IPS-20b (cell line): ENCODE measurements at regions not wholly inside any gene's neighbourhood (a gene's known extent, or its start where the extent isn't known, plus 50 kb on each side); places are given as distances from the start of the nearest gene placed in this dataset.

Experiments used
- H3K27ac ChIP-seq: one replicate; pipeline ENCODE4 v1.5.1; 2013; ENCODE audit warnings: low read length
- H3K27me3 ChIP-seq: 2 replicates; pipeline ENCODE4 v1.6.1; 2013; ENCODE audit warnings: mild to moderate bottlenecking, low read length, inconsistent platforms; ENCODE audit not compliant: insufficient read depth
- H3K36me3 ChIP-seq: 2 replicates; pipeline ENCODE4 v1.6.1; 2013; ENCODE audit warnings: low read depth, mild to moderate bottlenecking, inconsistent platforms, low read length, moderate library complexity; ENCODE audit not compliant: insufficient read depth
- H3K4me1 ChIP-seq: 2 replicates; pipeline ENCODE4 v1.6.1; 2013; ENCODE audit warnings: mild to moderate bottlenecking, control low read depth, inconsistent platforms, low read length, moderate library complexity; ENCODE audit not compliant: insufficient read depth
- H3K4me3 ChIP-seq: 2 replicates; pipeline ENCODE4 v1.5.1; 2013; ENCODE audit warnings: mild to moderate bottlenecking, low read length, inconsistent platforms
- H3K9ac ChIP-seq: 2 replicates; pipeline ENCODE4 v1.6.1; 2013; ENCODE audit warnings: low read depth, mild to moderate bottlenecking, inconsistent platforms, low read length, moderate library complexity
- H3K9me3 ChIP-seq: 2 replicates; pipeline ENCODE4 v1.6.1; 2013; ENCODE audit warnings: mild to moderate bottlenecking, low read depth, low read length, inconsistent platforms; ENCODE audit not compliant: insufficient read depth

- H3K4me1 ChIP-seq, result peaks cover 13% of the 10 kb centered on the region
- H3K4me3 ChIP-seq, result no peak overlapping the region
- no peak overlapping the region for H3K27ac ChIP-seq
- H3K9ac ChIP-seq, result no peak overlapping the region
- no peaks in the 10 kb centered on the region for H3K9me3 ChIP-seq
- no peaks in the 10 kb centered on the region for H3K36me3 ChIP-seq
- no peaks in the 10 kb centered on the region for H3K27me3 ChIP-seq
Observed at GRCh38 chr1:106435269-106435668, 621.2 kb upstream of the PRMT6 start.

- Histone ChIP-seq H3K27me3 (no peaks in the 10 kb centered on the region), H3K36me3 (no peaks in the 10 kb centered on the region), H3K4me1 (peaks cover 13% of the 10 kb centered on the region)
Observed at GRCh38 chr1:106439475-106439874, 617.0 kb upstream of the PRMT6 start.

GRCh38 chr1:106447466-106447865 is 609.0 kb upstream of the PRMT6 start:
- Histone ChIP-seq H3K27me3 (no peaks in the 10 kb centered on the region), H3K27ac (no peak overlapping the region), H3K36me3 (no peaks in the 10 kb centered on the region), H3K9me3 (no peaks in the 10 kb centered on the region), H3K4me3 (no peak overlapping the region), H3K9ac (no peak overlapping the region), H3K4me1 (no peaks in the 10 kb centered on the region)

More at GRCh38 chr1:106439475-106439874, 617.0 kb upstream of the PRMT6 start:
- H3K4me3 ChIP-seq, result no peak overlapping the region
- H3K9ac ChIP-seq, result no peak overlapping the region
- H3K27ac ChIP-seq, result no peak overlapping the region
- no peaks in the 10 kb centered on the region for H3K9me3 ChIP-seq

- no peak overlapping the region for H3K27ac ChIP-seq
- no peak overlapping the region for H3K4me3 ChIP-seq
- H3K4me1 ChIP-seq, result no peaks in the 10 kb centered on the region
- H3K9ac ChIP-seq, result no peak overlapping the region
- no peaks in the 10 kb centered on the region for H3K27me3 ChIP-seq
- no peaks in the 10 kb centered on the region for H3K36me3 ChIP-seq
- no peaks in the 10 kb centered on the region for H3K9me3 ChIP-seq
Observed at GRCh38 chr1:106456832-106457231, 599.6 kb upstream of the PRMT6 start.

- Histone ChIP-seq H3K27ac (no peak overlapping the region), H3K27me3 (no peaks in the 10 kb centered on the region), H3K36me3 (no peaks in the 10 kb centered on the region), H3K4me1 (no peaks in the 10 kb centered on the region), H3K9ac (no peak overlapping the region), H3K9me3 (no peaks in the 10 kb centered on the region), H3K4me3 (no peak overlapping the region)
Observed at GRCh38 chr1:106457368-106457767, 599.1 kb upstream of the PRMT6 start.

GRCh38 chr1:106458866-106459265 is 597.6 kb upstream of the PRMT6 start:
- H3K9ac ChIP-seq, result no peak overlapping the region
- H3K4me1 ChIP-seq, result no peaks in the 10 kb centered on the region
- no peak overlapping the region for H3K4me3 ChIP-seq
- no peaks in the 10 kb centered on the region for H3K36me3 ChIP-seq
- no peak overlapping the region for H3K27ac ChIP-seq
- no peaks in the 10 kb centered on the region for H3K9me3 ChIP-seq
- no peaks in the 10 kb centered on the region for H3K27me3 ChIP-seq

GRCh38 chr1:106459418-106459817 is 597.1 kb upstream of the PRMT6 start:
- Histone ChIP-seq H3K4me1 (no peaks in the 10 kb centered on the region), H3K4me3 (no peak overlapping the region), H3K27ac (no peak overlapping the region), H3K36me3 (no peaks in the 10 kb centered on the region), H3K27me3 (no peaks in the 10 kb centered on the region), H3K9me3 (no peaks in the 10 kb centered on the region), H3K9ac (no peak overlapping the region)

GRCh38 chr1:106465666-106466065 is 590.8 kb upstream of the PRMT6 start:
- no peaks in the 10 kb centered on the region for H3K36me3 ChIP-seq

GRCh38 chr1:106480629-106481028 is 575.8 kb upstream of the PRMT6 start:
- no peaks in the 10 kb centered on the region for H3K36me3 ChIP-seq
- H3K4me1 ChIP-seq, result no peaks in the 10 kb centered on the region
- peaks cover 16% of the 10 kb centered on the region for H3K9me3 ChIP-seq
- no peak overlapping the region for H3K27ac ChIP-seq
- H3K4me3 ChIP-seq, result no peak overlapping the region
- H3K27me3 ChIP-seq, result no peaks in the 10 kb centered on the region
- no peak overlapping the region for H3K9ac ChIP-seq

More at GRCh38 chr1:106465666-106466065, 590.8 kb upstream of the PRMT6 start:
- Histone ChIP-seq H3K4me1 (no peaks in the 10 kb centered on the region), H3K9me3 (peaks cover 6% of the 10 kb centered on the region; the same call in 1 of the 2 replicates), H3K9ac (no peak overlapping the region), H3K4me3 (no peak overlapping the region), H3K27ac (no peak overlapping the region), H3K27me3 (no peaks in the 10 kb centered on the region)

GRCh38 chr1:106492880-106493279 is 563.6 kb upstream of the PRMT6 start:
- Histone ChIP-seq H3K27ac (no peak overlapping the region), H3K9ac (no peak overlapping the region), H3K4me1 (no peaks in the 10 kb centered on the region), H3K36me3 (no peaks in the 10 kb centered on the region; the same call in 1 of the 2 replicates), H3K9me3 (peaks cover 4% of the 10 kb centered on the region; the same call in 1 of the 2 replicates), H3K27me3 (no peaks in the 10 kb centered on the region), H3K4me3 (no peak overlapping the region)

- Histone ChIP-seq H3K4me3 (no peak overlapping the region), H3K27me3 (no peaks in the 10 kb centered on the region), H3K36me3 (no peaks in the 10 kb centered on the region; the same call in 1 of the 2 replicates), H3K4me1 (no peaks in the 10 kb centered on the region), H3K27ac (no peak overlapping the region), H3K9me3 (peaks cover under 1% of the 10 kb centered on the region; the same call in 1 of the 2 replicates), H3K9ac (no peak overlapping the region)
Observed at GRCh38 chr1:106494646-106495045, 561.8 kb upstream of the PRMT6 start.

- Histone ChIP-seq H3K9ac (no peak overlapping the region), H3K27me3 (no peaks in the 10 kb centered on the region), H3K4me3 (no peak overlapping the region), H3K27ac (no peak overlapping the region), H3K36me3 (no peaks in the 10 kb centered on the region), H3K4me1 (no peaks in the 10 kb centered on the region), H3K9me3 (no peaks in the 10 kb centered on the region)
Observed at GRCh38 chr1:106498238-106498637, 558.2 kb upstream of the PRMT6 start.
